CD1c-positive myeloid dendritic cell (primary cell): ENCODE measurements at regions not wholly inside any gene's neighbourhood (a gene's known extent, or its start where the extent isn't known, plus 50 kb on each side); places are given as distances from the start of the nearest gene placed in this dataset.
"Not testable (repeated sequence)": the region's sequence is repeated elsewhere in the genome, so short reads cannot be mapped to it uniquely, and the experiment has no call there.

Experiments used
- DNase-seq: peaks from one replicate; pipeline ENCODE4 v3.0.0-alpha.2; 2016; ENCODE audit errors: extremely low spot score

DNA sequence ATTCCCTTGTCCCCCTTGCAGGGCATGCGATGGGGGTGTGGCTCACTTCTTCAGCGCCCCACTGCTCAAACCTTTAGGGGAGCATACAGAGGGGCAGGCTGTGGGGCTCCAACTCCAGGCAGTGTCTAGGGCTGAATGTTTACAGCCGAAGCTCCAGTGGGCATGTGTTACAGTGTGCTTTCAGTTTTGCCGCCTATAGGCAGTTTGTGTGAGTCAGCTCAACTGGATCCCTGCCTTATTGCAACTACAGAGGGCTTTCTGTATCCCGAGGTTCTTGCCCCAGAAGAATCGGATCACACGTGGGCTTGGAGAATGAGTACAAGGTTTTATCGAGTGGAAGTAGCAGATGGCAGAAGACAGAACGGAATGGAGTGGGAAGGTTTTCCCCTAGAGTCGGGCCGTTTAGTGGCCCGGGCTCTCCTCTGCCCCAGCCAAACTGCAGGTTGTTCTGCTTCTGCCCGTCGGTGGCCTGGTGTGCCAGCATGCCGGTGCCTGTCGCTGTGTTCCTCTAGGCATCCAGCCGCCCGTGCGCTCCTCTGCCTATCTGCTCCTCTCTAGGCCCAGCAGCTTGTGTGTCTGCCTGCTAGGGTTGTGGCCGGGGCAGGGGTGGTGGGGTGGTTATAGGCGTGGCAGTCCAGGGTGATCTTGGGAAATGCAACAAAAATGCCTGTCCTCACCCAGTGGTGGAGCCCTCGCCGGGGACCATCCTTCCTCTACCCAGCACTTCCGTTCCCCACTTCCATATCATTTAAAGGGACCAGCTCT lies 435.9 kb upstream of the SGCG start:
- no peak for DNase-seq

DNA sequence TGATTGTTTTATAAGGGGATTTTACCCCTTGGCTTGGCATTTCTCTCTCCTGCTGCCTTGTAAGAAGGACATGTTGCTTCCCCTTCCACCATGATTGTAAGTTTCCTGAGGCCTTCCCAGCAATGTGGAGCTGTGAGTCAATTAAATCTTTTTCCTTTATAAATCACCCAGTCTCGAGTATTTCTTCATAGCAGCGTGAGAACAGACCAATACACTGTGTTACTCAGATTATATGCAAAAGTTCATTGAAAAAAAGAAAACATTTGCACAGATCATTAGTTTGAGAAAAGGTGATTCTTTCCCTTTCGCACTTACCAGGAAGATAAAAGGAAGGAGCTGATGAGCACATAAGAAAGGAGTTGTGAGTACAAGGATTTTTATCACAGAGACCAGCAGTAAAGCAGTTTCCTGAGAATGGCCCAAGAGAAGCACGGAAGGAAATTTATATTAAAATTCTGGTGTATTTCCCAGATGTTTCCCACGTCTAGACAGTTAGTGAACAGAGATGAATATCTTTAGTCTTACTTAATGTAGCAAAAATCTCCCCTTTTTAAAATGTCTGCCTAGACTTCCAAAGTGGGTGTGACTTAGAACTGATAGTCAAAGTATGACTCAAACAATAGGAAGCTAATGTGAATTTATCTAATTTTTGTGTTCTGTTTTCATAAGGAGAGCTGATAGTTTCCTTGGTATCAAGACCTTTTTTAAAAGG lies 431.8 kb upstream of the SGCG start:
- no peak for DNase-seq

DNA sequence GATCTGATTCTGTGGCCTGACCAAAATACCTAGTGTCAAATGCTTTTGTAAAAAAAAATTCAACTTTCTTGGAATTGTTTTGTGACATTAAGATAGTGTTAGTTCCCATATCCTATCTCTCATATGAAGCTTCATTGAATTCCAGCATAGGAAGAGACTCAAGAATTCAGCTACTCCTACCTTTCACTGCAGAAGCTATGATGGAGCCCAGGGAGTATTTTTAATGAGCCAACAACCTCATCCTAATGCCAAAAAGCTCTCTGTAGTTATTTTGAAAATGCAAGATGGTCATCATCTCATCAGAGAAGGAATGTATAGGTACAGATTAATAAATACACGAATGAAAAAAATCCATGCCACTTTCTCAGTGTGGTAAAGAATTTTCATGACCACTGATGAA lies 431.2 kb upstream of the SGCG start:
- DNase-seq, result no peak

DNA sequence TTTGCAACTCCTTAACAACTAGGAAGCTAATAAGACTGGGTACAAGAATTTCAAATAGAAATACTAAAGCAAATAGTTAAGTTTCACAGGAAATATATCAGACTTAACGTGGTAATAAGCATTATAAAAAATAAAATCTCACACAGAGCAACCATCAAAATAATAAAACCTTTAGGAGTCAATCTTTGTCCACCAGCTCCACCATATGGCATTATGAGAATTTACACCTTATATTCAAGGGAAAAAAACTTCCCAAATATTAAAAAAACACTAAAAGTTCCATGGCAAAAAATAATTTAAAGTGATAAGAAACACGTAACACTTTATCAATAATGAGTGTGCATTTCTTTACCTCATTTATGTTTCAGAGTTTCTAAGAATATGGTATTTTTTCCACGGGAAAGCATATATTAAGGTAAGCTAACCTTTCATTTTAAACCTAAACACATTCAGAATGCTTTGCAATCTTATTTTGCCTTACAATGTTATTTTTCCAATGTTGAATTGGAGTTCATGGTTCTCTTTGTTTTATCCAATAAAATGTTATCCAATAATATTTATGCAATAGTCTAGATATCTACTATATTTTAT lies 423.2 kb upstream of the SGCG start:
- DNase-seq, result no peak

DNA sequence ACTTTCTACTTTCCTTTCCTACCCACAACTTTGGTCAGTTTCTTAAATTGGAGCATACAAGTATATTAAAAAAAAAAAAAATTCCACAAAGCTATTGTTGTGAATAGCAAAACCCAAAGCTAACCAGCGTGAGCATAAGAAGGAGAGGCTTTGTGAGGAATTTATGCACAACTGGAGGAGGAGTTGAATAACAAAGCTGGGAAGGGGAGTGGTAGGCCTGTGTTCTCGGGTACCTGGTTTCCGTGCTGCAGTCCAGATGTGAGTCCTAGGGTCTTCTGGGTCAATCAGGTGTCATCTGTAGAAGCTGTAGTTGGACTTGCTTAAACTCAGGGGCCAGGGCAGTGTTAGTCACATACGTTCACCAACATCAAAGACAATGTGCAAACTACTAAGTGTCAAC lies 422.5 kb upstream of the SGCG start:
- no peak for DNase-seq

DNA sequence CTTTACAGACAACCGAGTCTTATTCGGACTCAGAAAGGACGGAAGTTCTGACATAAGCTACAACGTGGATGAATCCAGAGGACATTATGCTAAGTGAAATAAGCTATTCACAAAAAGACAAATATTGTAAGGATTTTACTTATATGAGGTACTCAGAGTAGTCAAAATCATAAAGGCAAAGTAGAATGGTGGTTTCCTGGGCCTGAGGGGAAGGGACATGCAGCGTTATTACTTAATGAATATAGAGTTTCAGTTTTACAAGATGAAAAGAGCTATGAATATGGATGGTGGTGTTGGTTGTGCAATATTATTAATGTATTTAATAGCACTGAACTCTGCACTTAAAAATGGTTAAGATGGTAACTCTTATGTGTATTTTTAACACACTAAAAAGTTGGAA lies 419.1 kb upstream of the SGCG start:
- no peak for DNase-seq

DNA sequence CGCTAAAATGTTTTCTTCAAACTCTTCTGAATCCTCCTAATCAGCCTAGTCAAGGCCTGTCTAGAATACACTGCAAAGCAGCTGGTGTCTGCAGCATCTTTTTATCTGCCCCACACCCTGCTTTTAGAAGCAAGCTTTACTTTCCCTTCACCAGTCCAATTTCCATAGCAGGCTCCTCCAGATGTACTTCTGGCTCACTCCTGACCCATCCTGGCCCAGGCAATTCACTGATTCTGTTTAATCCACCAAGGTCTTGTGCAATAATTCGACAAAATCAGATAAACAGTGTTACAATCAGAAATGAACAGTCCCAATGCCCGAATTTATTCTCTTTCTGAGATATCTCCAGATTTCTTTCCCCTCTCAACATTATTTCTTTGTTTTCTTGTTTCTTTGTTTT lies 415.2 kb upstream of the SGCG start:
- no peak for DNase-seq

DNA sequence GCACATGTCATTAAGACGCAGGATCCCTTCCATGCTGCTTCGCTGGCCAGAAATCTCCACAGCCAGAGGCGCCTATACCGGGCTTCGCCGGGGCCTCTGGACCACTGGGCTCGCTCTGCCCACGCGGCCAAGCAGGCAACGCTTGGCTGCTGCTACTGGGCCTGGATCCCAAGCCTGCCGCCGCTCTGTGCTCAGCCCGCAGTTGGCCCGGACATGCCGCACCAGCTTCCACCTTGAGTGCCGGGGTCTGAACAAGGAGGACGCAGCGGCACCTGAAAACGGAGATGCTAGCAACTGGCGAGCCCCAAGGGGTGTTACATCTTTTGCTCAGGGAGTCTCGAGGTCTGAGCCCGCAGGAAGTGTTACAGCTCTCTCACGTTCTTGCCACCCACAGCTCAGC lies 409.9 kb upstream of the SGCG start:
- DNase-seq, result no peak

DNA sequence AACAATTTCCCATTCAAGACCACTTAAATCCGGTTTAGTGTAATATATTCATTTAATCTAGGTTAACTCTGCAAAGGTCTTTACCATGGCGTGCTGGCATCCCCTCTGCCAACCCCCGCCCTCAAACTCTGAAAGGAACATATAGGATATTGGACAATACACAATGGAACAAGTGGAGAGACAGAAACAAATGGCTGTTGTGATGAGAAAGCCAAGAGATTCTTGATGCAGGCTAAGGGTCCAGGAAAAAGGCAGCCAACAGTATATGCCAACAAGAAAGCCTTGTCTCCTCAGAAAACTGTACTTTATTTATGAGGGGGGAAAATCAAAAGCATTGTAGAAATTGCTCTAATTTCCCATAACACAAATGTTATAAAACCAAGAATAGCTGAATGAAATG lies 407.3 kb upstream of the SGCG start:
- DNase-seq, result no peak

DNA sequence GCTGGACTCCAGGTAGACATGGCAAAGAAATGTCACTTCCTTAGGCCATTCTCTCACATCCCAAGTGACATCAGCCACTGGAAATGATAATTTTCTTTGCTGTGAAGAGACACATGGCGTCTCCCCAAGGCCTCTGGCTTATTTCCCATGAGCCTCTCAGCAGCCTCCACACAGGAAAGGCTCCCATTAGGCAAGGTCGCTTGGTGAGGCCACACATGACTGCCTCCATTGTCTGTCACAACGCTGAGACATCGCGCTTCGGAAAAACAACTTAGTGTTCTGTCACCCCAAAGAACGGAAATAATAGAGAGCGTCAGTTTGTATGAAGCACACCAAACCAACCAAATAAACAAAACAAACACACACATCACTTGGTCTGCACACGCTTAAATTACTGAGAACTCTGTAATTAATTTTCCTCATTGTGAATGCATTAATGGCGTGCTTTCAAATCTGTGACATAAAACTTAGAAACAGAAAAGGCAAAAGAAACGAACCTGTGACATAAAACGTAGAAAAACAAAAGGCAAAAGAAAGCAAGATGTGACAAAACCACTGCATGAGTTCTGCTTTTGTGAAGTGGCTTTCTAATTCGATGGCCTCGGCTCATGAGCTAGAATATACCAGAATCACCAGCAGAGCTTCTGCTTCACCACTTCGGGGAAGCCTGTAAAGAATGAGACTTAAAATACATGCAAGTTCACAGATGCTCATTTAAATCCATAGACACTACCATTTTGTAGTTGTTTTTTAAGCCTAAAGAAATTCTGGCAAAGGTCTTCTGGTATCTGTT lies 404.2 kb upstream of the SGCG start:
- no peak for DNase-seq

DNA sequence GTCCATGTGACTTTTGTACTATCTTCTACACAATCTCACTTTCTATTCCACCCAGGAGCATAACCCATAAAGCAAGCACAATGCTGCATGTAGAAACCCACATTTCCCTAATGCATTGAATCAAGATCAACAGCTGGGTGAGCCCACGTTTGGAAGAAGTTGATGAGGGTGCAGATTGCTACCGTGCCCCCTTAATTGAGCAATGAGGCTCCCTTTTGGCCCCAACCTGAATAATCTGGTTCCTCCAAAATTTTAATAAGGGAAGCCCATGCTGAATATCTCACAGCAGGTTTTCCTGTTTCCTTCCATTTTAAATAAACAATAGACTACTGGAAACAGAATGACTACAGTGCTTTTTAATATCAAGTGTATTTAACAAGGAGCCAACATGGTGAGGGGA lies 403.6 kb upstream of the SGCG start:
- DNase-seq, result no peak

DNA sequence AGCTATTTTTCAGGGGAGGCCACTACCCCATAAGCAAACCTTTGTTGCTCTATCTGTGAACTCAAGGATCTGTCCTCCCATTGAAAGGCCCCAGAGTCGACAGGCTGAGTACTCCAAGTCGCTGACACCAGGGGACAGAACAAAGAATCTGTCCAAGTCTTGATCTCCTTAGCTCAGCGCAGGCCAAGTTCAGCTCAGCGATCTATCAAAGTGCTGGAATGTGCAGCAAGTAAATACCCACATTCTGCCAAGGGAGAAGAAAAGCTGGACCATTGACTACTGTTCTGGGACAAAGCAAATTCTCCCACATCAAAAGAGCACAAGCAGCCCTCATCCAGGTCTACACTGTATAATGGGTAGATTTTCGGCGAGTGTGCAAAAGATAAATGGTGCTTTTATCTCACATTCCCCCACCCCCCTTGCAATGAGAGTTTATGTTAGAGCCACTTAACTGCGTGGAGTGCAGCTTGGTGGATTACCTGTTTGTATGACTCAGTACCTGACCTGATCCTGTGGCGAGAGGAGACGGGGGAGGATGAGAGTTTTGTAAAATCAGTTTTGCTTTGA lies 391.7 kb upstream of the SGCG start:
- no peak for DNase-seq

DNA sequence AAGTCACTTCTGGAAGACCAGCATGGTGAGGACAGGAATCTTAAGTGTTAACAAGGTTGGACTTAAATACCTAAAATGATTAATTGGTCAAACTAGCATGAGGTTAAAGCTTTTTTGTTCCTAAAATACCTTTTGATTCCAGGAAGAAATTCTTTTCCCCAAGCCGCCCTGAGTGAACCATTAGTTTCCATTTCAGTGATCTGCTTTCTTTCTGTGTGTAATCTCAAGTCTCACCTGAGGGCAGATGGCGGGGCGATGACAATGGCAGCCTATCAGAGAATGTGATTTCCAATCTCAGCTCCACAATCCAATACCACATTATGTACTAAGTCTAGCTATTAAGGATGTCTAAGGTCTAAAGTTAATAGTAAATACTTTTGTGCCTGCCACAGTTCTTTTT lies 390.9 kb upstream of the SGCG start:
- DNase-seq, result no peak

DNA sequence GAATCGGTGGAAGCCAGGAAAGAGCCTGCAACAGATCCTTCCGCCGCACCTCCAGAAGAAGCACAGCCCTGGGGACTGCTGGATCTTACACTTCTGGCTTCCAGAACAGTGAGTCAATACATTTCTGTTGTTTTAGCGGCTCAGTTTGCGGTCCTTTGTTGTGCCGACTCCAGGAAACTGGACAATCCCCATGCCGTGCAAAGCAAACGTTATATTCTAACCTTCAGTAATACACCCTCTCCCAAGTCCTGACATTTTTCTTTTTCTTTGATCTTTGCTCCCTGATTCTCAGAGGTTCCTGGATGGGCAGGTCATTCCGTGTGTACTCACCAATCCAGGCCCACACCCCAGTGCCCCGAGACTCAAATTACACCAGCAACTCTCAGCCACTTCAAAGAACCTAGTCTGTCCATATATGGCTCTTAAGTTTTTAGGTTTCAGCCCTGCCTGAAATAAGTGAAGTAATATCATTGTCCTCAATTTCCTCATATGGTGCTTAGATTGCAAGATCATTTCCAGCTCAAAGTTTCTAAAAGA lies 387.1 kb upstream of the SGCG start:
- DNase-seq, result no peak

DNA sequence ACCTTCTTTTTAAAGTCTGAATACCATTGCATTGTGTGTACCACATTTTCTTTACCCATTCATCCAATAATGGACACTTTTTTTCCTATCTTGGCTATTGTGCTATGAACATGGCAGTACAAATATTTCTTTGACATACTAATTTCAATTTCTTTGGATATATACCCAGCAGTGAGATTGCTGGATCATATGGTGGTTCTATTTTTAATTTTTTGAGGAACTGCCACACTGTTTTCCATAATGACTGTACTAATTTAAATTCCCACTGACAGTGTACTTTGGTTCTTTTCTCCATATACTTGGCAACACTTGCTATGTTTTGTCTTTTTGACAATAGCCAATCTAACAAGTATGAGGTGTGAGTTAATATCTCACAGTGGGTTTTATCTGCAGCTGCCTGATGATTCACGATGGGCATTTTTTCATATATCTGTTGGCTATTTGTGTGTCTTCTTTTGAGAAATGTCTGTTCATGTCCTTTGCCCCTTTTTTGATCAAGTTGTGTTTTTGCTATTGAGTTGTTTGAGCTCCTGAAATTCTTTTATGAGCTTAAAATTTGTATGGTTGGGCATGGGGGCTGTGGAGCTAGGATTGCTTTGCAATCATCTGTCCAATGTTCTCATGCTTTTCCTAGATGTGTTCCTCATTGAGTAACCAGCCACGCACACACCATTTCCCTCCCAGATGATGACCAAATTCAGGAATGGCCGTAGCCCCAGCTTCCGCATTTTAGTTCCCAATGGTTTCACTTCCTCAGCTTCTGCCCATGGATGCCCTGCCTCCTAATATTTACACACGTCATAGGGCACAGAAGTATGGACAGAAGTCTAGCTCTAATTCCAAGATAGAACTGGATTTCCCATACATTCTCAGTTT lies 380.0 kb upstream of the SGCG start:
- peak; percentile 95 for DNase-seq

DNA sequence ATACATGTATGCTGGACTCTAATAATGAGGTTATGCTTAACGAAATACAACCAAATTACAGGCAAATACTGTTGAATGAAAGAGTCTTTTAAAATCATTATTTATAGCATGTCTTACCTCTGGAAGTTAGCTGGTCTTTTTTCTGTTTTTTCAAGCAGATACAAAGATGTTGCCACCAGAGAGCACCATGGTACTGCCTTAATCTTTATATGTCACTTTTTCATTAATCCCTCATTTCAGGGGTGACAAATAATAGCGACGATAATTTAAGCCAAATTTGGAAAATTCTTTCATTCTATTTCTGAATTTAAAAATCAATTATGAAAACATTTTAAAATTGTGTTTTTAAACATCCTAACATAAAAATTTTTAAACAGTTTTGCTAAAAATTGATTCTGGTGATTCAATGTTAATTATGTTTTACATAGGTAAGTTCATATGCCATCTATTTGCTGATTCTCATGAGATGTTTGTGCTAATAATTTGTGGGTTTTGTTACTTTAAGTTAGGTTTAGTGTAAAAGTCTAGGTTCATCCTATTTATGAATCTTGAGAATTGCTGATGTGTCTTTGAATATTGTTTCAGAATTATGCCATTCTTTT lies 379.3 kb upstream of the SGCG start:
- DNase-seq, result no peak

DNA sequence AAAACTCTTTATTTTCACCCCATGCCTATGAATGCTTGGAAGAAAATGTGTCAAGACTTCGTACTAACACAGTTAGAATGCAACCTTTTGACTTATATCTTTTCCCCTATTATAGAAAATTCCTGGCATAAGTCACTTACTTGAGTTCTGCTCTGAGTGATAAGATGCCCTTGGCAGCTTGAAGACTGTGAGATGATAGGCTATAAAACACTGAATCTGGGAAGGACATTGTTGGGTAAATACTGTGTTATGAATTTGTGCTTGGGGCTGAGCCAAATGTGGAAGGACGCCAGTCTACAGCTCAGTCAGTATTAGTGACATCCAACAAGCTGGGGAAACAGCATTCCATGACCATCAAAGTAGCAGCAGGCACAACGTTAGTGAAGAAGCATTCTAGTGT lies 368.0 kb upstream of the SGCG start:
- DNase-seq, result no peak

DNA sequence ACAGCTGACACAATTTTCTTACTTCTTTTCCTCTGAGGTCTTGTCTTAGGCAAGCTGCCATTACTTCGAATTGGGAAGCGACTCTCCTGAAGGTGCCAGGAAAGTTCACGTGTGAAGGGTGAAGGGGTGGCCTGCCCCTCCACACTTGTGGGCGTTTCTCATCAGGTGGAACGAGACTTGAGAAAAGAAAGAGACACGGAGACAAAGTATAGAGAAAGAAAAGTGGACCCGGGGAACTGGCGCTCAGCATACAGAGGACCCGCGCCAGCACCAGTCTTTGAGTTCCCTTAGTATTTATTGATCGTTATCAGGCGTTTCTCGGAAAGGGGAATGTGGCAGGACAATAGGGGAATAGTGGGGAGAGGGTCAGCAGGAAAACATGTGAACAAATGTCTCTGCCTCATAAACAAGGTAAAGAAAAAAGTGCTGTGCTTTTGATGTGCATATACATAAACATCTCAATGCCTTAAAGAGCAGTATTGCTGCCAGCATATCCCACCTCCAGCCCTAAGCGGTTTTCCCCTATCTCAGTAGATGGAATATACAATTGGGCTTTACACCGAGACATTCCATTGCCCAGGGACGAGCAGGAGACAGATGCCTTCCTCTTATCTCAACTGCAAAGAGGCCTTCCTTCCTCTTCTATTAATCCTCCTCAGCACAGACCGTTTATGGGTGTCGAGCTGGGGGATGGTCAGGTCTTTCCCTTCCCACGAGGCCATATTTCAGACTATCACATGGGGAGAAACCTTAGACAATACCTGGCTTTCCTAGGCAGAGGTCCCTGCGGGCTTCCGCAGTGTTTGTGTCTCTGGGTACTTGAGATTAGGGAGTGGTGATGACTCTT lies 367.0 kb upstream of the SGCG start:
- DNase-seq, result not testable (repeated sequence)

DNA sequence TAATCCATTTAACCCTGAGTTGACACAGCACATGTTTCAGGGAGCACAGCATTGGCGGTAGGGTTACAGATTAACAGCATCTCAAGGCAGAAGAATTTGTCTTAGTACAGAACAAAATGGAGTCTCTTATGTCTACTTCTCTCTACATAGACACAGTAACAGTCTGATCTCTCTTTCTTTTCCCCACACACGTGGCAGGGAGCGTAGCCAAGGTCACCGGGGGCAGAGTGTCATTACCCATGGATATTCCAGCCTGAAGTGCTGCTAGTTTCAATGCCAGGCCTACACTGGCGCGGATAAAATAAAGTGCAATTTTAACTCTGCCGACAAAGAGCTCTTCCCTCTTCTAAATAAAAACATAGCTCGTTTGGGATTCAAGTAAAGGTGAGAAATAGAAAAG lies 366.3 kb upstream of the SGCG start:
- DNase-seq, result not testable (repeated sequence)
